Spleen (tissue), 7 donors: ENCODE measurements at regions not wholly inside any gene's neighbourhood (a gene's known extent, or its start where the extent isn't known, plus 50 kb on each side); places are given as distances from the start of the nearest gene placed in this dataset.

ENCODE experiments used
- CTCF ChIP-seq, 11 experiments: fragments of 200-600 bp in 7 of 11; fragments of 450-650 bp in 4 of 11; sonication (generic) in 4 of 11; IDR thresholded peaks in 8 of 11; conservative IDR thresholded peaks in 3 of 11; 1 replicate in 7 of 11; 2 replicates in 4 of 11; pipeline versions ENCODE4 v1.4.0 to v1.8.0; 2016 to 2021; ENCODE audit warnings: antibody characterized with exemption in 11 of 11, inconsistent platforms in 4 of 11, mild to moderate bottlenecking in 1 of 11
- POLR2AphosphoS5 ChIP-seq, 3 donors: sonication (generic); formaldehyde crosslinking; IDR thresholded peaks; one replicate each; pipeline ENCODE4 v1.5.1; 2017; ENCODE audit warnings: antibody characterized with exemption in 3 of 3
- donor health status: DM: no; HTN: no; CAD: no; lungs with moderate emphysema.
- donor health status: DM: no; HTN: no; CAD: no.
- donor health status: DM: no; HTN: no; CAD: no.

- TF ChIP-seq POLR2AphosphoS5 (IDR thresholded peaks at IDR 0.05) (no peak), CTCF (IDR thresholded peaks at IDR 0.05 in 8 of 11, conservative IDR thresholded peaks at IDR 0.05 in 3 of 11) (no peak)
Observed at GRCh38 chr14:99331811-99332210, 59.8 kb upstream of the BCL11B start.
